ENCODE measurements at regions not wholly inside any gene's neighbourhood (a gene's known extent, or its start where the extent isn't known, plus 50 kb on each side); places are given as distances from the start of the nearest gene placed in this dataset.

- no peak overlapping the region for H3K9ac ChIP-seq (replicated peaks; ENCODE audit: extremely low read depth, insufficient read depth, low read length)
- CTCF ChIA-PET, result interaction anchor here (0.6 to 2.5 kb wide), 4 partner anchors 17 to 290 kb away, joined by 3 to 7 read pairs (median 4); no protein-coding TSS in a partner anchor
- no peak overlapping the region for H3K27ac ChIP-seq (ENCODE audit: insufficient read depth, low read depth, low read length)
- H4K20me1 ChIP-seq (replicated peaks; ENCODE audit: control insufficient read depth, extremely low read depth, insufficient read depth, low read length), result no peaks in the 10 kb centered on the region
- H3K4me3 ChIP-seq (replicated peaks in 1 of 3; ENCODE audit: insufficient read depth in 1 of 3, low read depth in 1 of 3, low read length in 3 of 3), result no peak overlapping the region
- DNase-seq (ENCODE audit: low read depth, low spot score), result no peak
- H3K4me2 ChIP-seq (ENCODE audit: insufficient read depth, low read length), result no peak overlapping the region
- intact Hi-C loops (cut with micrococcal nuclease) (no loop called here), dilution Hi-C loops (cut with MboI; ENCODE audit: extremely low pct_ligation_motif_present, low sequenced_read_pairs) (no loop called here)
- BruUV-seq (replicated peaks), result no TSS peak
- H3K36me3 ChIP-seq (ENCODE audit: control insufficient read depth in 2 of 2, extremely low read depth in 1 of 2, insufficient read depth in 2 of 2, low read length in 2 of 2), result no peaks in the 10 kb centered on the region
- no peak for FAIRE-seq
- POLR2A ChIA-PET, result no interaction called here
- no peaks in the 10 kb centered on the region for H3K79me2 ChIP-seq (ENCODE audit: control insufficient read depth, insufficient read depth, low read length)
- no peaks in the 10 kb centered on the region for H3K4me1 ChIP-seq (ENCODE audit: control insufficient read depth, extremely low read depth, insufficient read depth, low read length)
- H3K9me1 ChIP-seq (replicated peaks; ENCODE audit: control insufficient read depth, extremely low read depth, insufficient read depth, low read length), result no peaks in the 10 kb centered on the region
- H2AFZ ChIP-seq (ENCODE audit: low read depth, low read length), result no peak overlapping the region
- no peaks in the 10 kb centered on the region for H3K27me3 ChIP-seq (ENCODE audit: control insufficient read depth in 2 of 2, insufficient read depth in 2 of 2, low read length in 2 of 2)
- TF ChIP-seq GATA2 (IDR thresholded peaks at IDR 0.05; ENCODE audit: insufficient read depth, insufficient read length, low read depth, low read length), result no peak
- H3K9me3 ChIP-seq (replicated peaks; ENCODE audit: control insufficient read depth, insufficient read depth, low read length), result no peaks in the 10 kb centered on the region
These were observed 288.5 kb upstream of the NUDT12 start for GRCh38 chr5:103851091-103851490.

DNA sequence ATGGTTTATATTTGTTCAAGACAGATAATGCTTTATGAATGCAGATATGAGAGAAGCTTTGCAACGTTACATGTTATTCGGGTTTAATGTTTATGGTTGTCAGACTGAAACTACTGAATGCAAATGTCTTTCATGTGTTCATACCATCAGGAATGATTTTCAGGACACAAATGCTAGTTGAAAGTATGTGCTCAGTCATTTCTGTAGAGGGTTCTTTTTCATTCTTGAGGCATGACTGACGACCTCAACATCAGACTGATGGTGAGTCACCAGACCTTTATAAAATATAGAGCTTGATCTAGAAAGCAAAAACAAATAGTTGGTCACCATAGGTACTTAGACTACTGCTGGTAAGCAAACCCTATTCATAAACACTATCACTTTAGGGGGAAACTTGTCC, 287.3 kb upstream of the NUDT12 start:
- no peak overlapping the region for H3K27ac ChIP-seq (ENCODE audit: insufficient read depth, low read depth, low read length)
- BruUV-seq (replicated peaks), result no TSS peak
- H4K20me1 ChIP-seq (replicated peaks; ENCODE audit: control insufficient read depth, extremely low read depth, insufficient read depth, low read length), result no peaks in the 10 kb centered on the region
- no peaks in the 10 kb centered on the region for H3K79me2 ChIP-seq (ENCODE audit: control insufficient read depth, insufficient read depth, low read length)
- no peak overlapping the region for H3K9ac ChIP-seq (replicated peaks; ENCODE audit: extremely low read depth, insufficient read depth, low read length)
- no peak overlapping the region for H3K4me2 ChIP-seq (ENCODE audit: insufficient read depth, low read length)
- H3K9me3 ChIP-seq (replicated peaks; ENCODE audit: control insufficient read depth, insufficient read depth, low read length), result no peaks in the 10 kb centered on the region
- dilution Hi-C loops (cut with MboI; ENCODE audit: extremely low pct_ligation_motif_present, low sequenced_read_pairs) (no loop called here), intact Hi-C loops (cut with micrococcal nuclease) (no loop called here)
- ChIA-PET POLR2A (no interaction called here), CTCF (interaction anchor here (1.4 to 2.5 kb wide), 3 partner anchors 16 to 42 kb away, joined by 3 to 7 read pairs (median 5); no protein-coding TSS in a partner anchor)
- H3K4me1 ChIP-seq (ENCODE audit: control insufficient read depth, extremely low read depth, insufficient read depth, low read length), result no peaks in the 10 kb centered on the region
- no peak for TF ChIP-seq MYC (IDR thresholded peaks at IDR 0.05; ENCODE audit: low read depth, low read length)
- no peak for TF ChIP-seq POLR2AphosphoS5 (IDR thresholded peaks at IDR 0.05; ENCODE audit: insufficient read depth, low read depth, low read length)
- TF ChIP-seq GATA2 (IDR thresholded peaks at IDR 0.05; ENCODE audit: insufficient read depth, insufficient read length, low read depth, low read length), result no peak
- TF ChIP-seq, protein P1, sequence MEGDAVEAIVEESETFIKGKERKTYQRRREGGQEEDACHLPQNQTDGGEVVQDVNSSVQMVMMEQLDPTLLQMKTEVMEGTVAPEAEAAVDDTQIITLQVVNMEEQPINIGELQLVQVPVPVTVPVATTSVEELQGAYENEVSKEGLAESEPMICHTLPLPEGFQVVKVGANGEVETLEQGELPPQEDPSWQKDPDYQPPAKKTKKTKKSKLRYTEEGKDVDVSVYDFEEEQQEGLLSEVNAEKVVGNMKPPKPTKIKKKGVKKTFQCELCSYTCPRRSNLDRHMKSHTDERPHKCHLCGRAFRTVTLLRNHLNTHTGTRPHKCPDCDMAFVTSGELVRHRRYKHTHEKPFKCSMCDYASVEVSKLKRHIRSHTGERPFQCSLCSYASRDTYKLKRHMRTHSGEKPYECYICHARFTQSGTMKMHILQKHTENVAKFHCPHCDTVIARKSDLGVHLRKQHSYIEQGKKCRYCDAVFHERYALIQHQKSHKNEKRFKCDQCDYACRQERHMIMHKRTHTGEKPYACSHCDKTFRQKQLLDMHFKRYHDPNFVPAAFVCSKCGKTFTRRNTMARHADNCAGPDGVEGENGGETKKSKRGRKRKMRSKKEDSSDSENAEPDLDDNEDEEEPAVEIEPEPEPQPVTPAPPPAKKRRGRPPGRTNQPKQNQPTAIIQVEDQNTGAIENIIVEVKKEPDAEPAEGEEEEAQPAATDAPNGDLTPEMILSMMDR (IDR thresholded peaks at IDR 0.05; ENCODE audit: extremely low read depth in 1 of 2, insufficient read depth in 1 of 2, low read depth in 1 of 2, low read length in 2 of 2), result no peak
- peak; percentile 31 for TF ChIP-seq FOS (IDR thresholded peaks at IDR 0.05; ENCODE audit: borderline replicate concordance, insufficient read depth, low read length)
- peak; percentile 15 for TF ChIP-seq JUN (IDR thresholded peaks at IDR 0.05; ENCODE audit: borderline replicate concordance, insufficient read depth, insufficient read length, low read depth)
- TF ChIP-seq EZH2 (IDR thresholded peaks at IDR 0.05; ENCODE audit: borderline replicate concordance, low read depth, low read length, severe bottlenecking), result no peak
- TF ChIP-seq, protein P2, sequence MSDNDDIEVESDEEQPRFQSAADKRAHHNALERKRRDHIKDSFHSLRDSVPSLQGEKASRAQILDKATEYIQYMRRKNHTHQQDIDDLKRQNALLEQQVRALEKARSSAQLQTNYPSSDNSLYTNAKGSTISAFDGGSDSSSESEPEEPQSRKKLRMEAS (IDR thresholded peaks at IDR 0.05; ENCODE audit: insufficient read depth, insufficient read length), result no peak
- no peak for TF ChIP-seq POLR2A (IDR thresholded peaks at IDR 0.05; ENCODE audit: low read depth, low read length)
- FAIRE-seq (no peak), DNase-seq (ENCODE audit: low read depth, low spot score) (no peak)
- no peaks in the 10 kb centered on the region for H3K27me3 ChIP-seq (ENCODE audit: control insufficient read depth in 2 of 2, insufficient read depth in 2 of 2, low read length in 2 of 2)
- no peak overlapping the region for H3K4me3 ChIP-seq (replicated peaks in 1 of 3; ENCODE audit: insufficient read depth in 1 of 3, low read depth in 1 of 3, low read length in 3 of 3)
- no peaks in the 10 kb centered on the region for H3K36me3 ChIP-seq (ENCODE audit: control insufficient read depth in 2 of 2, extremely low read depth in 1 of 2, insufficient read depth in 2 of 2, low read length in 2 of 2)
- H2AFZ ChIP-seq (ENCODE audit: low read depth, low read length), result no peak overlapping the region
- H3K9me1 ChIP-seq (replicated peaks; ENCODE audit: control insufficient read depth, extremely low read depth, insufficient read depth, low read length), result no peaks in the 10 kb centered on the region

Data from endothelial cell of umbilical vein (primary cell).